ENCODE measurements at regions not wholly inside any gene's neighbourhood (a gene's known extent, or its start where the extent isn't known, plus 50 kb on each side); places are given as distances from the start of the nearest gene placed in this dataset.

DNA sequence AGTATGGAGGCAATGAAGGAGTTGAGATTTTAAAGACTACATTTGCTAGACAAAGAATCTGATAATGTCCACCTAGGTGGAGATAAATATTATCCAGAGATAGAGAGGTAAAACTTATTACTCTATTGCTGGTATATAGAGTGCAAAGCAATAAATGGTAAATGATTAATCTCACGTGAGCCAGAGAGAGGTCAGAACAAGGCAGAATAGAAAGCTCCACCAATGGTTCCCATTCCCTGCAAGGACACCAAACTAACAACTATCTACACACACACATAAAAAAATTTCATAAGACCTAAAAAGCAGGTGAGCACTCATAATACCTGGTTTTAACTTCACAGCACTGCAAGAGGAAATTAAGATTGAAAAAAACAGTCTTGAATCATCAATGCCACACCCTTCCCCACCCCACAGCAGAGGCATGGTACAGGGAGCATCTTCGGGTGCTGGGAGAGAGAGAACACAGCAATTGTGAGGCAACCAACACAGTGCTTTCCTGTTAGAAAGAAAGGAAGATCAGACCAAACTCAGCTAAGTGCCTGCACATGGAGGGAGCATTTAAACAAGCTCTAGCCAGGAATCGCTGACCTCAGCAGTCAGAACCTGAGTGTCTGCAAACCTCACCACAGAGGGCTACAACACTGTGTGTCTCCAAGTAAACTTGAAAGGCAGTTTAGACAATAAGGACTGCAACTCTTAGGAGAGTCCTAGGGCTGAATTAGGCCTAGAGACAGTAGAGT lies 1432.6 kb upstream of the TMEFF2 start:
- no peak for DNase-seq
- Histone ChIP-seq H3K4me3 (ENCODE audit: low read length in 3 of 3) (no peak overlapping the region), H3K36me3 (ENCODE audit: control insufficient read depth in 2 of 3, insufficient read depth in 3 of 3, low read length in 3 of 3) (no peaks in the 10 kb centered on the region), H3K9ac (ENCODE audit: low read length in 3 of 3) (no peak overlapping the region), H3K9me3 (ENCODE audit: control insufficient read depth in 2 of 3, insufficient read depth in 1 of 3, low read length in 3 of 3) (no peaks in the 10 kb centered on the region), H3K27ac (ENCODE audit: low read depth in 2 of 2, low read length in 2 of 2) (no peak overlapping the region), H3K4me1 (ENCODE audit: control insufficient read depth in 2 of 3, insufficient read depth in 2 of 3, low read depth in 1 of 3, low read length in 3 of 3) (no peaks in the 10 kb centered on the region), H3K27me3 (ENCODE audit: control insufficient read depth, insufficient read depth, low read length) (no peaks in the 10 kb centered on the region)
- no peak for FAIRE-seq
- intact Hi-C loops (cut with DNase I), result no loop called here
- TF ChIP-seq, protein P1, sequence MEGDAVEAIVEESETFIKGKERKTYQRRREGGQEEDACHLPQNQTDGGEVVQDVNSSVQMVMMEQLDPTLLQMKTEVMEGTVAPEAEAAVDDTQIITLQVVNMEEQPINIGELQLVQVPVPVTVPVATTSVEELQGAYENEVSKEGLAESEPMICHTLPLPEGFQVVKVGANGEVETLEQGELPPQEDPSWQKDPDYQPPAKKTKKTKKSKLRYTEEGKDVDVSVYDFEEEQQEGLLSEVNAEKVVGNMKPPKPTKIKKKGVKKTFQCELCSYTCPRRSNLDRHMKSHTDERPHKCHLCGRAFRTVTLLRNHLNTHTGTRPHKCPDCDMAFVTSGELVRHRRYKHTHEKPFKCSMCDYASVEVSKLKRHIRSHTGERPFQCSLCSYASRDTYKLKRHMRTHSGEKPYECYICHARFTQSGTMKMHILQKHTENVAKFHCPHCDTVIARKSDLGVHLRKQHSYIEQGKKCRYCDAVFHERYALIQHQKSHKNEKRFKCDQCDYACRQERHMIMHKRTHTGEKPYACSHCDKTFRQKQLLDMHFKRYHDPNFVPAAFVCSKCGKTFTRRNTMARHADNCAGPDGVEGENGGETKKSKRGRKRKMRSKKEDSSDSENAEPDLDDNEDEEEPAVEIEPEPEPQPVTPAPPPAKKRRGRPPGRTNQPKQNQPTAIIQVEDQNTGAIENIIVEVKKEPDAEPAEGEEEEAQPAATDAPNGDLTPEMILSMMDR (IDR thresholded peaks at IDR 0.05; ENCODE audit: borderline replicate concordance, extremely low read depth, insufficient read depth), result no peak

DNA sequence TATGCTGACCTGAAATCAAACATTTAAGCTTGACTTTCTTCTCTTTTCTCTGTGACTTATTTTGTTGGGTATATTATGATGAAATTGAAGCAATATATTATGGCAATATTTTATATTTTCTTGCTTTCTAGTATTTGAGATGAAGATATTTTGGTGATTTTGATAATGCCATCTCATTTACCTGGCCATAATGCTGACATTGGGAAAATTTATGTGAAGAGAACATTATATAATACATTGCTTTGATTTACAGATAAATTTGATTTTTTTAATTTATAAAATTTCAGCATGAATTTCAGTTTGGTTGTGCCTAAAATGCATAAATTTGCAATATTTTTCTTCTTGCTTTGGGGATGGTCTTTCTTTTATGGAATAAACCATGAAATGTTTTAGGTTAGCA lies 1413.7 kb upstream of the TMEFF2 start:
- H3K9me3 ChIP-seq (ENCODE audit: control insufficient read depth in 2 of 3, insufficient read depth in 1 of 3, low read length in 3 of 3), result no peaks in the 10 kb centered on the region
- TF ChIP-seq, protein P1 (IDR thresholded peaks at IDR 0.05; ENCODE audit: borderline replicate concordance, extremely low read depth, insufficient read depth), result no peak
- no peak for DNase-seq
- no peaks in the 10 kb centered on the region for H3K4me1 ChIP-seq (ENCODE audit: control insufficient read depth in 2 of 3, insufficient read depth in 2 of 3, low read depth in 1 of 3, low read length in 3 of 3)
- H3K9ac ChIP-seq (ENCODE audit: low read length in 3 of 3), result no peak overlapping the region
- no peak overlapping the region for H3K27ac ChIP-seq (ENCODE audit: low read depth in 2 of 2, low read length in 2 of 2)
- no peaks in the 10 kb centered on the region for H3K27me3 ChIP-seq (ENCODE audit: control insufficient read depth, insufficient read depth, low read length)
- intact Hi-C loops (cut with DNase I), result no loop called here
- H3K36me3 ChIP-seq (ENCODE audit: control insufficient read depth in 2 of 3, insufficient read depth in 3 of 3, low read length in 3 of 3), result no peaks in the 10 kb centered on the region
- no peak for FAIRE-seq
- no peak overlapping the region for H3K4me3 ChIP-seq (ENCODE audit: low read length in 3 of 3)

DNA sequence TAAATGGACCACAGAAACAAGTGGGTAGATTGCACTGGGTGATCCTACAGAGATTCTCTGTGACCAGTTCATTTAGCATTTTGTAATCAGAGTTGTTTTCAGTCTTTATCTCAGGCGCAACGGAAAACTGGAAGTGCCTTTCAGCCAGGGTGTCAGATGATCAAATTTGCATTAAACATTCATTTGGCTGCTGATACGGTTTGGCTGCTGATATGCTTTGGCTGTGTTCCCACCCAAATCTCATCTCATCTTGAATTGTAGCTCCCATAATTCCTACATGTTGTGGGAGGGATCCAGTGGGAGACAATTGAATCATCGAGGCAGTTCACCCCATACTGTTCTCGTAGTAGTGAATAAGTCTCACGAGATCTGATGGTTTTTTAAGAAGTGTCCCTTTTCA lies 1396.1 kb upstream of the TMEFF2 start:
- no peaks in the 10 kb centered on the region for H3K4me1 ChIP-seq (ENCODE audit: control insufficient read depth in 2 of 3, insufficient read depth in 2 of 3, low read depth in 1 of 3, low read length in 3 of 3)
- no peaks in the 10 kb centered on the region for H3K27me3 ChIP-seq (ENCODE audit: control insufficient read depth, insufficient read depth, low read length)
- H3K27ac ChIP-seq (ENCODE audit: low read depth in 2 of 2, low read length in 2 of 2), result no peak overlapping the region
- intact Hi-C loops (cut with DNase I), result no loop called here
- no peaks in the 10 kb centered on the region for H3K9me3 ChIP-seq (ENCODE audit: control insufficient read depth in 2 of 3, insufficient read depth in 1 of 3, low read length in 3 of 3)
- FAIRE-seq, result no peak
- no peak for DNase-seq
- H3K4me3 ChIP-seq (ENCODE audit: low read length in 3 of 3), result no peak overlapping the region
- TF ChIP-seq, protein P1 (IDR thresholded peaks at IDR 0.05; ENCODE audit: borderline replicate concordance, extremely low read depth, insufficient read depth), result no peak
- H3K9ac ChIP-seq (ENCODE audit: low read length in 3 of 3), result no peak overlapping the region
- no peaks in the 10 kb centered on the region for H3K36me3 ChIP-seq (ENCODE audit: control insufficient read depth in 2 of 3, insufficient read depth in 3 of 3, low read length in 3 of 3)

DNA sequence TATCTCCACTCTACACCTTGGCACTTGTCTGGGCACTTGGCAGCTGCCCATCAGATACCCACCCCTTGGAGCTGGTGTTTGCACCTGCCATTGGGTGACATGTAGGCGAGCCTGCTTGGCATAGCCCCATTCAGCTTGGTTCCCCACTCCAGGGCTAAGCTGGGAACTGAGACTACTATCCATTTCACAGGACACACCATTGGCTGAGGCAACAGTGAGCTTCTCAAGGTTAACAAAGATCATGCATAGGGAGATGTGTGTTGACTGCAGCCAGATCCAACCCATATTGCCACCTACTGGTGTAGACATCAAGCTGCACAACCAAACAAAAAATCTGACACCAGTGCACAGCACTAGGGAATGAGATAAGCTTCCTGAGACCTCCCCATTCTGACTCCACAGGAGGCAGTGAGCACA lies 1389.8 kb upstream of the TMEFF2 start:
- no peak overlapping the region for H3K9ac ChIP-seq (ENCODE audit: low read length in 3 of 3)
- H3K27me3 ChIP-seq (ENCODE audit: control insufficient read depth, insufficient read depth, low read length), result no peaks in the 10 kb centered on the region
- no peaks in the 10 kb centered on the region for H3K36me3 ChIP-seq (ENCODE audit: control insufficient read depth in 2 of 3, insufficient read depth in 3 of 3, low read length in 3 of 3)
- no peak overlapping the region for H3K4me3 ChIP-seq (ENCODE audit: low read length in 3 of 3)
- peaks cover 0 to 4% (median 0%) of the 10 kb centered on the region in 3 donors for H3K9me3 ChIP-seq (ENCODE audit: control insufficient read depth in 2 of 3, insufficient read depth in 1 of 3, low read length in 3 of 3)
- H3K27ac ChIP-seq (ENCODE audit: low read depth in 2 of 2, low read length in 2 of 2), result no peak overlapping the region
- TF ChIP-seq, protein P1 (IDR thresholded peaks at IDR 0.05; ENCODE audit: borderline replicate concordance, extremely low read depth, insufficient read depth), result peak; percentile 30
- no peak for FAIRE-seq
- peak in 2 of 5 donors; percentile 5 to 9 for DNase-seq
- intact Hi-C loops (cut with DNase I), result no loop called here
- H3K4me1 ChIP-seq (ENCODE audit: control insufficient read depth in 2 of 3, insufficient read depth in 2 of 3, low read depth in 1 of 3, low read length in 3 of 3), result no peaks in the 10 kb centered on the region
